NCI-H345 treated with DMSO at 0.1 percent for 48 hours (cell line): ENCODE measurements at regions not wholly inside any gene's neighbourhood (a gene's known extent, or its start where the extent isn't known, plus 50 kb on each side); places are given as distances from the start of the nearest gene placed in this dataset.
"Not testable (repeated sequence)": the region's sequence is repeated elsewhere in the genome, so short reads cannot be mapped to it uniquely, and the experiment has no call there.

Source experiments
- DNase-seq: peaks from one replicate; lab custom pipeline; 2025; ENCODE audit not compliant: unreplicated experiment; lab: John Stamatoyannopoulos, UW

DNA sequence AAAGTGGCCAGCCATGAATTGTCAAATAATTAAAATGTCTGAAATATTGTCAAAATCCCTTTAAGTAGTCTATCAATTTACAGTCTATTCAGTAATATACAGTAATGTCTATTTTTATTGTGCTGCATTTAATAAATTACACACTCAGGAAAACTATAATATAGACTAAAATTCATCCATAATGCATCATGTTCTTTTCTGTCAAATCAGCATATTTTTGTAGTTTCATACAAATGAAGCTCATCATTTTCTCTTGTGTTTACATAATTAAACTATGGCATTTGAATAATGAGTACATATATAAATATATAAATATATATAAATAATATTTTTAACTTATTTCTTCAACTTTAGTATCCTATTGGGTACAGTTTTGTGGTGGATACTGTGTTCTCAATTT, 868.7 kb upstream of the CHORDC1 start:
- no peak for DNase-seq

DNA sequence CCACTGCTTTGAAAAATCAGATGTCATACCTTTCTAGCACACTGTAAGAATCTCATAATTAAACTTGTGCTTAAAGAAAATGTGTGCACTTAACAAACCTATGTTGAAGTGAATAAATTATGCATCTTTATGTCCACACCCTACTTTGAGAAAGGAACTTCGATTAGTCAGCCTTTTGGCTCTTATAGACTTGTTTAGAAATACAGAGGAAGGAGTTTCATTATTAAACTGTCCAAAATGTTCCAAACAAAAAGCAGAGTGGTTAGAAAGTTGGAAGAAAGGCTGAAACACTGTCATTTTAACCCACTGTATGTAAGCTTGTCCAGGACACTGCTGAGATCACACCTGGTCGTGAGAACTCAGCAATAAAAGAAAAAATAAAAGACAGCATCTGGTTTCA, 863.2 kb upstream of the CHORDC1 start:
- no peak for DNase-seq

- DNase-seq: no peak
Observed at GRCh38 chr11:91082255-91082654, 859.4 kb upstream of the CHORDC1 start.

DNA sequence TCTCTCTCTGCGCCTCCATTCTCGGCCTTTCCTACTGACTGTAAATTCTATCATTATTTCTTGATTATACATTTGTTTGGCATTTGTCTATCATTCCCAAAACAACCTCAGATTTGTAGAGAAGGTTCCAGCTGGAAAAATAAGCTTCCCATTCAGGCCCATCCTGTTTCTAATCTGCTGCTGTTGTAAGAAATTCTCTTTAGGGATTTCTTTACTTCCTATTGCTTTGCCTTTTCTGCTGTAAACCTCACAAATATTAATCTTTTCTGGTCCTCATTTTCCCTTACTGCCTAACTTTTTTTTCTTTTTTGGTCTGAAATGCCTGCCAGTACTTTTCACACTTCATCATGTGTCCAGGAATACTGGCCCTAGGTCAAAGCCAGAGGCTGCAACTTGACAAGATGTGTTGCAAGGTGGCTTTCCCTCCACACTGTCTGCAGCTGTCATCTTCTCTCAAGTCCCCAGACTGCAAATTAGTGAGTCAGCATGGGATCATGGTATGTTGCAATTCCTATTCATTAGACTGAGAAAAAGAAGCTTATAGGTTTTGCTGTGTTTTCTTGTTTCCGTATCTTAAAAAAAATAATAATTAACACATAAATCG, 858.7 kb upstream of the CHORDC1 start:
- DNase-seq: no peak

GRCh38 chr11:91078221-91078620, 855.4 kb upstream of the CHORDC1 start:
- no peak for DNase-seq

DNA sequence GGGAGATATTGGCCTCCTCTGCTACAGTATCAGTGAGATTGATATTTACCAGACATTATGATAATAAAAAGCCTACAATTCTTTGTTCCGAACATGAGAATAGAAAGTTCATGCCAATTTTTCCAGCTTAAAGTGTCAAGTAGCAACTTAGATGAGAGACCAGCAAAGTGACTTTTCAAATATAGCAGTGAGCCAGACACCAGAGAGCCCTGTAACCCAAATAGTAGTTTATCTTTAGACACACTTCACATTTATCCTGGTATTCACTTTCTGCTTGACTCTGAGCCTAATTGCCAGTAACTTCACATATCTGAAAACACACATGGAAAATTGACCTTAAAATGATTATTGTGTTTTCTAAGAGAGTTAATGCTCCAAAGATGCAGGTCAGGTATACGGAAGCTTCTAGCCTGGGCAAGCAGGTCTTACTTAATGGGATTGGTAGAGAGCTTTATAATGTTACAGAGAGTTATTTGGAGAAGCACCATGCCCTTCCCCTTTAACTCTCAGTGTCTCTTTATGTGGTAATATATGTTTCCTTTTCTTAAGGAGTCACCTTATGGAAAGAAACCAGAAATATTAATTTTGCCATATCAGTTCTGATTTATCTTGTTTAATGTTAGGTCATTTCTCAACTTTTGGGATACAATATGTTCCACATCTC, 852.3 kb upstream of the CHORDC1 start:
- no peak for DNase-seq

- no peak for DNase-seq
Observed at GRCh38 chr11:91067666-91068065, 844.8 kb upstream of the CHORDC1 start.

- DNase-seq: no peak
Observed at GRCh38 chr11:91066456-91067047, 843.7 kb upstream of the CHORDC1 start.

DNA sequence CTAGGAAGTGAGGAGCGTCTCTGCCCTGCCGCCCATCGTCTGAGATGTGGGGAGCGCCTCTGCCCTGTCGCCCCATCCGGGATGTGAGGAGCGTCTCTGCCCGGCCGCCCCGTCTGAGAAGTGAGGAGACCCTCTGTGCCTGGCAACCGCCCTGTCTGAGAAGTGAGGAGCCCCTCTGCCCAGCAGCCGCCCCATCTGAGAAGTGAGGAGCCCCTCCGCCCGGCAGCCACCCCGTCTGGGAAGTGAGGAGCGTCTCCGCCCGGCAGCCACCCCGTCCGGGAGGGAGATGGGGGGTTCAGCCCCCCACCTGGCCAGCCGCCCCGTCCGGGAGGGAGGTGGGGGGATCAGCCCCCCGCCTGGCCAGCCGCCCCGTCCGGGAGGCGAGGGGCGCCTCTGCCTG, 840.5 kb upstream of the CHORDC1 start:
- DNase-seq: not testable (repeated sequence)

DNA sequence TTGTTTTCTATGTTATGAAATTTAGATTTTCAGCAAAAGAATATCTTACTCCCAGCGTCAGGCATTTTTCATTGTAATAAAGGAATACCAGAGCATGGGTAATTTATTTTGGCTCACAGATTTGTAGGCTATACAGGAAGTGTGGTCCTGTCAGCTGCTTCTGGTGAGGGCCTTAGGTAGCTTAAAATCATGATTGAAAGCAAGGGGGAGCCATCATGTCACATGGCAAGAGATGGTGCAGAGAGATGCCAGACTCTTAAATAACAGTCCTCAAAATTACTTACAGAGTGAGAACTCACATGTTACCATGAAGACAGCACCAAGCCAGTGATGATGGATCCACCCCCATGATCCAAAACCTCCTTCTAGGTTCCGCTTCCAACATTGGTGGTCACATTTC, 825.0 kb upstream of the CHORDC1 start:
- no peak for DNase-seq

- no peak for DNase-seq
Observed at GRCh38 chr11:91046261-91046660, 823.4 kb upstream of the CHORDC1 start.

- no peak for DNase-seq
Observed at GRCh38 chr11:91041626-91042025, 818.8 kb upstream of the CHORDC1 start.

DNA sequence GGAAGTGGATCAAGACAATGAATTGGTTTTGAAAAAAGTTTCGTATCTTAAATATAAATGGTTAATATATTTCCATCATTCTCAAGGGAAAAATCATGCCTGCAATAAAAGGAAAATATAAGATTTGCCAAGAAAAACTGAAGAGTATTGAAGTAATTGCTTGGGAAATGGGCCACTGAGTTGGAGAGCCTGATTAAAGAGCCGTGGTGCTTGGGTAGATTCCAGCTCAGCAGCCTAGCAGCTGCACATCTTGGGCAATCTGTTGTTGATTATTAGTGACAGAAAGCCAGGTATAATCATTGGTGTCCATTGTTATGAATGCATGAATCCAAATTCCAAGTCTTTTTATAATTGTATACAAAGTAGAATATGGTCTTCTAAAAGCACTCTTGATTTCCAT, 800.9 kb upstream of the CHORDC1 start:
- DNase-seq: no peak

DNA sequence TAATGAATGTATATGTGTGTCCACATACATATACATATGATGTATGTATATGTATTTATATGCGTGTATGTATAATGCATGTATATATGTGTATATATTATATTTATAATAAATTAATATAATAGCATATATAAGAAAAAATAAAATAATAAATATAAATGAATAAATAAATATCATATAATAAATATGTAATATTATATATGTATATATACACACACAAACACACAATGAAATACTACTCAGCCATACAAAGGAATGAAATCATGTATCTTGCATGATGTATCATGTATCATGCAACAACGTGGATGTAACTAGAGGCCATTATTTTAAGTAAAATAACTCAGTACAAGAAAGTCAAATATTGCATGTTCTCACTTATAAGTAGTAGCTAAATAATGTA, 788.7 kb upstream of the CHORDC1 start:
- no peak for DNase-seq

- DNase-seq: no peak
Observed at GRCh38 chr11:91005458-91005857, 782.6 kb upstream of the CHORDC1 start.

DNA sequence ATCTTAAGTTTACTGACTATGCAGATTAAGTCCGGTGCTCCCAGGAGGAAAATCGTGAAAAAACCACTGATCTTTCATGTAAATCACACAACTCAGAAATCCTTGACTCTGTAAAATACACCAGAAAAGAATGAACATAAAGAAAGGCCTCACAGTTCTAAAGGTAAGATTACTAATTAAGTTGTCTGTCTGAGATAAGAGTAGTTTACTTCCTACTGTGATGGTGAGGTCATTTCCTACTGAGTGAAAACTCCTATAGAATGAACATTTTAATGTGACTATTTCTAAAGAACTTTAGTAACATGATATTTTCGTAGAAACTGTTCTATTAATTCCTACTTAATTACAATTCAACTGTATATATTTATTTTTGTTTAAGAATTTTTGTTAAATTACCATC, 774.4 kb upstream of the CHORDC1 start:
- no peak for DNase-seq

GRCh38 chr11:90972159-90972558, 749.3 kb upstream of the CHORDC1 start:
- DNase-seq: not testable (repeated sequence)

DNA sequence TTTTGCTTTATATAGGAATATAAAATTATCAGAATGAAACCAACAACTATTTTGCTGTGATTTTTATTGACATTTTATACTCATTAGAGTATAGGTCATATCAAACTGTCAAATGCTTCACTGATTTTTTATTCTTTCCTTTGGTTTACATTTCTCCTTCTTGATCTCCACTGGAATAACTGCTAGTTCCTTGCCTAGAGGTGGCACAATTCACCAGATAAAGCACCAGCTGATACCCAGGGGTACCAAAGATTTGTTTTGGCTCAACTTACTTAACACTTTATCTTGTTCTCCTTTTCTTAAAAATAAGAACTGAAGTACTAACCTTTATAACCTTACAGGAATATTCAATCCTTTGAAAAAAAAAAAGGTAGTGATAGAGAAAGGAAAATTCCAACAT, 725.1 kb upstream of the CHORDC1 start:
- DNase-seq: no peak

- DNase-seq: no peak
Observed at GRCh38 chr11:90930252-90930651, 707.4 kb upstream of the CHORDC1 start.

GRCh38 chr11:90919332-90919731, 696.5 kb upstream of the CHORDC1 start:
- DNase-seq: no peak

- DNase-seq: no peak
Observed at GRCh38 chr11:90916706-90917105, 693.9 kb upstream of the CHORDC1 start.

DNA sequence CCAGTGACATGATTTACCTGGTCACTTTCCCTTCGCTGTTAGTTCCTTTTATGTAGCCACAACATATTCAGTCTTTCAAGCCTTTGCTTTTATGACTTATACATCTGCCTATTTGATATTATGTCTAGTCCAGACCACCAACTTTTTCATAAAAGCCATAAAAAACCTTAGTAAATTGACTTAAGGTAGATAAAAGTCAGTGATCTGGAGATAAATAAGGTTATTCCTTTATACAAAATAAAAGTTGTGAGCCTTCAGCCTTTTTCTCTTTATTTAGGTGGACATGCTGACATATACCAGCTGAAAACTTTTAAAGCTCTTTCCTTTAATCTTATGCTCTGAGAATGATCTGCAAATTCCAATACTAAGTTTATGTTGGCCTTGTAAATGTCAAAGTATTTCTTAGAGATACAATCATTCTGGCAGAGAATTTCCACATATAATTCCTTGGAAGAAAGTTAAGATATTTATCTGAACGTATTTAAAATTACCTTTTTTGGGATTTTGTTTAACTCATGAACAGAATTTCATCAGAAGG, 690.4 kb upstream of the CHORDC1 start:
- no peak for DNase-seq
